ENCODE measurements at regions not wholly inside any gene's neighbourhood (a gene's known extent, or its start where the extent isn't known, plus 50 kb on each side); places are given as distances from the start of the nearest gene placed in this dataset.

DNA sequence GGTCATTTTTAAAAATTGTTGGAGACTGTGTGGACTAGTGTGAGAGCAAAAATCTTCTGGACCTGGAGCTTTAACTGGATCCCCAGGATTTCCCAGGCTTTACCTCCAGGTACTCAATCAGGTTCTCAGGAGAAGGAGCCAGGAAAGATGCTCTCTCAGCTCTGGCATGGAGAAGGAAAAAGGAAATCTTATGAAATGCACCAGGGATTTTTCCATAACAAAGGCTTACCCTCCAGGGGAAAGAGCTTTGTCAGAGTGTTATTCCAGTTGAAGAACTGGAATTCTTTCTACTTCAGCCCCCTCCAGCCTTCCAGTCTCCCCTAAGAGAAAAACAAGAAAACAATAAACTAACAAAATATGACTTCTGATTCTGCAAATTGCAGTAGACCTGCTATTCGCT lies 436.7 kb upstream of the ANKRD30A start:
- no peak for TF ChIP-seq CTCF (conservative IDR thresholded peaks at IDR 0.05)
- no peak for TF ChIP-seq ZFX (IDR thresholded peaks at IDR 0.05)

DNA sequence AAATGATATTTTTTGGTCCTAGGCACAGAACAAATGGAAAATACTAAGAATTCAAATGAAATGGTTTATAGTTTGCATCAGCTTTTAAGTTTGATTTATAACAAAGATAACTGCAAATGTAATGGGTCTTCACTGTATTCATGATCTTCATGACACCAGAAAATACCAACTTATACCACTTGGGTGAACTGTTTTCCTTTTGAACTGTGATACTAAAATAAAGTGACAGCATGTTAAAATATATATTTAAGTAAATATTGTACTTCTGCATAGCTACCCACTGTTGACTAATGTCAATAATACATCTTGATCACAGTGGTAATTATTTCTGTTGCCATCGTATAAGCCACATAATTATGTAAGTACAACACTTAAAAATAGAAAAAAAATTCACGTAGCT lies 442.0 kb upstream of the ANKRD30A start:
- TF ChIP-seq CTCF (conservative IDR thresholded peaks at IDR 0.05) (no peak), ZFX (IDR thresholded peaks at IDR 0.05) (no peak)
- H3K27ac ChIP-seq: no peak overlapping the region

More for the DNA sequence above, 436.7 kb upstream of the ANKRD30A start:
- no peak overlapping the region for H3K27ac ChIP-seq

GRCh38 chr10:36681751-36682632 lies 443.4 kb upstream of the ANKRD30A start:
- no peak for TF ChIP-seq CTCF (conservative IDR thresholded peaks at IDR 0.05)
- no peak for TF ChIP-seq ZFX (IDR thresholded peaks at IDR 0.05)
- H3K27ac ChIP-seq: no peak overlapping the region

DNA sequence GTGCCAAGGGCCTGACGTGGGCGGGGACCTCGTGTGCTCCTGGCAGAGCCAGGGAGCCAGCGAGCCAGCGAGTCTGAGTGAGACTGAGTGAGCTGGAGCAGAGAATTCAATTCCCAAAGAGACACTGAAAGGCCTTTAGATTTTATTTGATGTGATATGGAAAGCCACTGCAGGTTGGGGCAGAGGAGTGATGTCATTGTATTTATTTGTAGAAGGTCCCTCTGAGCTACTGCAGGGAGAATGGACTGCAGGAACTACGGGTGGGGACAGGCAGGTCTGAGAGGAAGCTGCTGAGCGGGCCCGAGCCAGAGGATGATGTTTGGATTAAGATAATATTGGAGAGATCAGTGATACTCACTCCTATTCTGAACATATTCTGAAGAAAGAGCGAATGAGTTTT lies 445.8 kb upstream of the ANKRD30A start:
- H3K27ac ChIP-seq: no peak overlapping the region
- TF ChIP-seq CTCF (conservative IDR thresholded peaks at IDR 0.05) (no peak), ZFX (IDR thresholded peaks at IDR 0.05) (no peak)

DNA sequence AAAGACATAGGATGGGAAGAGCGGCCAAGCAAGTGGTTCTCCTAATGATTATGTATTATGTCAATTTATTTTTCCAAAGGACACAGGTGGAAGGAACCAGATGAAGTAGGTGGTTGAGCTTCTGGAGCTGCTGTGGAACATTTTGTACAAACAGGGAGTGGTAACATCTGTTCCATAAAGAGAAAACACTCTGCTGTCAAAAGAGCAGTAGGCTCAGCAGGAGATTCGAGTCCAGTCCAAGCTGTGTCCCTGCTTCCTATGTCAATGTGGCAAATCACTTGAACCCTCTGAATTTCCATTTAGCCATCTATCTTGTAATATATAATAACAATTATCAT lies 448.0 kb upstream of the ANKRD30A start:
- TF ChIP-seq CTCF (conservative IDR thresholded peaks at IDR 0.05): no peak
- TF ChIP-seq ZFX (IDR thresholded peaks at IDR 0.05): no peak
- H3K27ac ChIP-seq: no peak overlapping the region

- H3K27ac ChIP-seq: no peak overlapping the region
- TF ChIP-seq CTCF (conservative IDR thresholded peaks at IDR 0.05): no peak
- TF ChIP-seq ZFX (IDR thresholded peaks at IDR 0.05): no peak
These were observed 448.5 kb upstream of the ANKRD30A start for GRCh38 chr10:36676756-36677430.

GRCh38 chr10:36676321-36676720 lies 449.1 kb upstream of the ANKRD30A start:
- no peak overlapping the region for H3K27ac ChIP-seq
- TF ChIP-seq CTCF (conservative IDR thresholded peaks at IDR 0.05) (no peak), ZFX (IDR thresholded peaks at IDR 0.05) (no peak)

Data from C4-2B (cell line).